Sigmoid colon (tissue), 6 donors: ENCODE measurements at regions not wholly inside any gene's neighbourhood (a gene's known extent, or its start where the extent isn't known, plus 50 kb on each side); places are given as distances from the start of the nearest gene placed in this dataset.
"Not testable (repeated sequence)": the region's sequence is repeated elsewhere in the genome, so short reads cannot be mapped to it uniquely, and the experiment has no call there.

Experiments used
- DNase-seq: peaks from one replicate; pipeline ENCODE4 v3.0.0-alpha.2; 2019
- H3K27ac ChIP-seq, 4 donors: fragments of 200-600 bp; sonication (generic); one replicate each; pipeline ENCODE4 v1.5.1; 2016 to 2019; ENCODE audit warnings: mild to moderate bottlenecking in 1 of 4
- H3K27me3 ChIP-seq, 3 donors: fragments of 200-600 bp; sonication (generic); one replicate each; pipeline ENCODE4 v1.5.1; 2019; ENCODE audit warnings: mild to moderate bottlenecking in 1 of 3
- H3K36me3 ChIP-seq, 4 donors: fragments of 200-600 bp; sonication (generic); one replicate each; pipeline ENCODE4 v1.5.1; 2016 to 2019
- H3K4me1 ChIP-seq, 4 donors: fragments of 200-600 bp; sonication (generic); one replicate each; pipeline ENCODE4 v1.5.1; 2017 to 2019
- H3K4me3 ChIP-seq, 4 donors: fragments of 200-600 bp; sonication (generic); one replicate each; pipeline ENCODE4 v1.5.1; 2017 to 2019; ENCODE audit warnings: mild to moderate bottlenecking in 2 of 4, moderate library complexity in 1 of 4
- H3K9me3 ChIP-seq, 4 donors: fragments of 200-600 bp in 3 of 4; sonication (generic) in 3 of 4; one replicate each; pipeline versions ENCODE4 v1.5.1 to v1.6.1; 2013 to 2019
- EP300 ChIP-seq, 4 donors: sonication (generic); formaldehyde crosslinking; IDR thresholded peaks; one replicate each; pipeline ENCODE4 v1.6.1; 2017; ENCODE audit warnings: antibody characterized with exemption in 4 of 4
- POLR2A ChIP-seq, 2 donors: fragments of 450-650 bp; IDR thresholded peaks; one replicate each; pipeline ENCODE4 v1.6.1; 2016; ENCODE audit warnings: antibody characterized with exemption in 2 of 2, mild to moderate bottlenecking in 2 of 2, moderate library complexity in 2 of 2
- POLR2AphosphoS5 ChIP-seq, 4 donors: sonication (generic); formaldehyde crosslinking; IDR thresholded peaks; one replicate each; pipeline ENCODE4 v1.6.1; 2017; ENCODE audit warnings: antibody characterized with exemption in 4 of 4
- WGBS, 2 donors: extraction: QIAGEN DNeasy Blood & Tissue Kit; methylation state at CpG; one replicate each; pipeline ENCODE4 v1.1.7; 2013; 5-methylcytosine and 5-hydroxymethylcytosine counted together
- intact Hi-C: fragments of 100-400 bp; cut with DNase I; formaldehyde crosslinking; loops from one replicate; pipeline ENCODE4 v1.15.1; 2023
- TF ChIP-seq, protein P1 (sequence below), 4 experiments: fragments of 450-650 bp in 3 of 4; fragments of 200-600 bp in 1 of 4; IDR thresholded peaks; one replicate each; pipeline ENCODE4 v1.5.1; 2016 to 2019; ENCODE audit warnings: antibody characterized with exemption in 4 of 4, mild to moderate bottlenecking in 3 of 4, moderate library complexity in 2 of 4
- donor health status: healthy with polysubstance abuse.
- donor health status: healthy.

DNA sequence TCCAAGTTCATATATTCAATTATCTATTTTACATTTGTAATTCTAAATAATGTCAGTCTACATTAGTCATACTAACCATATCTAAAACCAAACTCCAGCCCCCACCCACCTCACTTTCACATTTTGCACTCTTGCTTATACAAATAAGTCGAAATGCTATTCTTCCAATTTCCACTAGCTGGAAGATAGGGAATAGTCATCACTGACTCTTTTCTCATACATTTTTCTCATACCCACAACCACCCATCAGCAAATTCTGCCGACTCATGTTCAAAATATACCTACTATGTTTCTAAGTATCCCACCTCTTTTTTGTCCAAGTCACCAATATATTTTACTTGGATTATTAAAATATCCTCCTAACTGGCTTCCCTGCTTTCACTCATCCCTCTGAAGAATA lies 93.2 kb upstream of the DGKB start:
- no peak for DNase-seq
- no peaks in the 10 kb centered on the region for H3K4me1 ChIP-seq
- TF ChIP-seq POLR2AphosphoS5 (IDR thresholded peaks at IDR 0.05) (no peak), POLR2A (IDR thresholded peaks at IDR 0.05) (no peak), EP300 (IDR thresholded peaks at IDR 0.05) (no peak)
- TF ChIP-seq, protein P1, sequence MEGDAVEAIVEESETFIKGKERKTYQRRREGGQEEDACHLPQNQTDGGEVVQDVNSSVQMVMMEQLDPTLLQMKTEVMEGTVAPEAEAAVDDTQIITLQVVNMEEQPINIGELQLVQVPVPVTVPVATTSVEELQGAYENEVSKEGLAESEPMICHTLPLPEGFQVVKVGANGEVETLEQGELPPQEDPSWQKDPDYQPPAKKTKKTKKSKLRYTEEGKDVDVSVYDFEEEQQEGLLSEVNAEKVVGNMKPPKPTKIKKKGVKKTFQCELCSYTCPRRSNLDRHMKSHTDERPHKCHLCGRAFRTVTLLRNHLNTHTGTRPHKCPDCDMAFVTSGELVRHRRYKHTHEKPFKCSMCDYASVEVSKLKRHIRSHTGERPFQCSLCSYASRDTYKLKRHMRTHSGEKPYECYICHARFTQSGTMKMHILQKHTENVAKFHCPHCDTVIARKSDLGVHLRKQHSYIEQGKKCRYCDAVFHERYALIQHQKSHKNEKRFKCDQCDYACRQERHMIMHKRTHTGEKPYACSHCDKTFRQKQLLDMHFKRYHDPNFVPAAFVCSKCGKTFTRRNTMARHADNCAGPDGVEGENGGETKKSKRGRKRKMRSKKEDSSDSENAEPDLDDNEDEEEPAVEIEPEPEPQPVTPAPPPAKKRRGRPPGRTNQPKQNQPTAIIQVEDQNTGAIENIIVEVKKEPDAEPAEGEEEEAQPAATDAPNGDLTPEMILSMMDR (IDR thresholded peaks at IDR 0.05), result no peak
- no peaks in the 10 kb centered on the region for H3K9me3 ChIP-seq
- WGBS, 2 donors, result 62 to 87% methylated on average over 2 of the region's 2 CpGs
- intact Hi-C loops, result no loop called here
- no peak overlapping the region for H3K27ac ChIP-seq
- no peaks in the 10 kb centered on the region for H3K27me3 ChIP-seq
- no peak overlapping the region for H3K4me3 ChIP-seq
- no peaks in the 10 kb centered on the region for H3K36me3 ChIP-seq

DNA sequence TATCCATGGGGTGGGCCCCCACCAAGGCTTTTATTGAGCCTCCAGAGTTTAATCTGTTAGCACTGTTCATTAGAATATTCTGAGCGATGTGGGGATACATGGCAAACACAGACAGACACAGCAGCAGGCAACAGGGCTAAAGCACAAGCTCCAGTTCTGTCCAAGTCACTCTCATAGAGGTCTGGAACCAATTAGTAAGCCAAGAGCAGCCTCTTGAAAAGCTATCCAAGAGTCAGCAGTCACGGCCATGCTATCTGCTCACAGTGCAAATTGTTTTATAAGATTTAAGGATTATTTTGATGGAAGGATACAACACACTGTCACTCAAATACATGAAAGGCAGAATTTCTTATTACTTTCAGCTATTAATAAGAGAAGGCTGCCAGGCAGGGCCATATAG lies 86.4 kb upstream of the DGKB start:
- Histone ChIP-seq H3K36me3 (no peaks in the 10 kb centered on the region), H3K27ac (no peak overlapping the region), H3K4me1 (no peaks in the 10 kb centered on the region), H3K9me3 (no peaks in the 10 kb centered on the region), H3K27me3 (no peaks in the 10 kb centered on the region), H3K4me3 (no peak overlapping the region)
- intact Hi-C loops, result no loop called here
- no peak for DNase-seq
- WGBS, 2 donors, result 83 to 84% methylated on average over 2 of the region's 2 CpGs
- TF ChIP-seq POLR2A (IDR thresholded peaks at IDR 0.05), result no peak

DNA sequence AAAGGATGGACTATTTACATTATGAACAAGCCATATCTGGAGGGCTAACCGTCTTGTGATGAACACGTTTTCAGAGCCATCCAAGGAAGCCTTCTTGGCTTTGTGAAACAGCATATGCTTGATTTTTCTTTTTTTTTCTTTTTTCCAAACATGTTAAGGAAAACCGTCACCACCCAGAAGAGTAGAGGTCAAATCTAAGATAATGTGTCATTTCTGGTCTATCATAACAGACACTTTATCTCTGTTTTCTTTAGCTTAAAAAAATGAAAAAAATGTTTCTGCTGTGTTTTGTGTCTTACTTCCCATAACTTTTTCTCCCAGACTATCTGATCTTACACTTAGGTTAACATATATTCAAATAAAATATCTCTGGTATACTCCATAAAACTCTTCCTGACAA lies 76.1 kb upstream of the DGKB start:
- DNase-seq, result no peak
- Histone ChIP-seq H3K27me3 (no peaks in the 10 kb centered on the region), H3K9me3 (no peaks in the 10 kb centered on the region), H3K4me1 (no peaks in the 10 kb centered on the region), H3K36me3 (no peaks in the 10 kb centered on the region), H3K27ac (no peak overlapping the region), H3K4me3 (no peak overlapping the region)
- intact Hi-C loops, result no loop called here
- no peak for TF ChIP-seq POLR2AphosphoS5 (IDR thresholded peaks at IDR 0.05)
- TF ChIP-seq POLR2A (IDR thresholded peaks at IDR 0.05), result no peak
- TF ChIP-seq, protein P1 (IDR thresholded peaks at IDR 0.05), result no peak
- TF ChIP-seq EP300 (IDR thresholded peaks at IDR 0.05), result no peak
- WGBS, 2 donors, result 69 to 77% methylated on average over 3 of the region's 3 CpGs

DNA sequence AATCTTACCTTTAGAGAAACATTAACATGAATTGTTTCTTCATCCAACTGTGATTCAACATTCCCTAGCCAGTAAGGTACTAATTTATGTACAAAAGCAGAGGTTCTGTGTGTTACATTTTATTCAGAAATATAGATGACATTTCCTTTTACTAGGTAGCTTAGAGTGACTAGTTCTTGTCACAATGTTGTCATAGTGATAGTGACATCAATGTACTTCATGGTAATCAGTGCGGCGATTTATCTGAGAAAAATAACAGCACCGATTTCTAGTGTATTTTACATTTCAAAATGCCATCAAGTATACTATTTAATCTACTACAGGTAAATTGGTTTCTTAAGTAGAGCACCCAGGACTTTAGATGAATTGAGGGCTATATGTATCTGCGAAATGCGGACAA lies 72.1 kb upstream of the DGKB start:
- intact Hi-C loops, result no loop called here
- H3K9me3 ChIP-seq, result no peaks in the 10 kb centered on the region
- no peak overlapping the region for H3K4me3 ChIP-seq
- H3K36me3 ChIP-seq, result no peaks in the 10 kb centered on the region
- no peaks in the 10 kb centered on the region for H3K27me3 ChIP-seq
- TF ChIP-seq POLR2A (IDR thresholded peaks at IDR 0.05), result no peak
- TF ChIP-seq, protein P1 (IDR thresholded peaks at IDR 0.05), result no peak
- no peak for TF ChIP-seq POLR2AphosphoS5 (IDR thresholded peaks at IDR 0.05)
- no peak for TF ChIP-seq EP300 (IDR thresholded peaks at IDR 0.05)
- no peaks in the 10 kb centered on the region for H3K4me1 ChIP-seq
- H3K27ac ChIP-seq, result no peak overlapping the region
- DNase-seq, result no peak
- 95 to 98% methylated on average over 5 of the region's 5 CpGs for WGBS, 2 donors

DNA sequence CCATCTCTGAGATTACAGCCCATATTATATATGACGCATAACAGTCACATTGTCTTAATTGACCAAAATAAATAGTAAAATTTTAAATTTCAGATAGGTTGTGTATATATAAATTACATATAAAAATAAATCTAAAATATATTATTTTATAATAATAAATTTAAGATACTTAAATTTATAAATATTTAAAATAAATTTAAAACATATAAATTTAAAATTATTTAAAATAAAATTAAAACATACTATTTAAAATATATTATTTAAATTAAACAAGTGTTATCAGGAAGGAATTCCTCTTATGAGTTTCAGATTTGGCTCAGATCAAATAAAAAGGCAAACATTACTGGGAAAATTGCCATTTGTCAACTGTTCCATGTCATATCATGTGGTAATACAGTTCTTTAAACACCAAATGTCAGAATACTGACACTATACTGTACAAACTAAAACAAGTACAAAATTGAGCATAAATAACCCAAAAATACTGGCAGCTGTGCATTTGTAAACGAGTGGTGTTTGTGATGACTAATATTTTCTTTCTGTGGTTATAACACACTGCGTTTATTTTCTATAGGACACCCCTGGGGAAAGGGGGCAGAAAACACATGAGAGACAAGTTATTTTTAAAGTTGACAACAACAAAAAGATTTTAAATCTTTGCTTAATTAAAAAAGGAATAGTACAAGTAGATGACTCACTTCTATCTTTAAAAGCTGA lies 71.3 kb upstream of the DGKB start:
- intact Hi-C loops, result no loop called here
- 75 to 77% methylated on average over 3 of the region's 3 CpGs for whole genome bisulfite sequencing, 2 donors
- Histone ChIP-seq H3K36me3 (no peaks in the 10 kb centered on the region), H3K4me3 (no peak overlapping the region), H3K27me3 (no peaks in the 10 kb centered on the region), H3K9me3 (no peaks in the 10 kb centered on the region), H3K4me1 (no peaks in the 10 kb centered on the region), H3K27ac (no peak overlapping the region)
- DNase-seq, result no peak
- TF ChIP-seq POLR2A (IDR thresholded peaks at IDR 0.05) (no peak), EP300 (IDR thresholded peaks at IDR 0.05) (no peak), POLR2AphosphoS5 (IDR thresholded peaks at IDR 0.05) (no peak)
- TF ChIP-seq, protein P1 (IDR thresholded peaks at IDR 0.05), result no peak

DNA sequence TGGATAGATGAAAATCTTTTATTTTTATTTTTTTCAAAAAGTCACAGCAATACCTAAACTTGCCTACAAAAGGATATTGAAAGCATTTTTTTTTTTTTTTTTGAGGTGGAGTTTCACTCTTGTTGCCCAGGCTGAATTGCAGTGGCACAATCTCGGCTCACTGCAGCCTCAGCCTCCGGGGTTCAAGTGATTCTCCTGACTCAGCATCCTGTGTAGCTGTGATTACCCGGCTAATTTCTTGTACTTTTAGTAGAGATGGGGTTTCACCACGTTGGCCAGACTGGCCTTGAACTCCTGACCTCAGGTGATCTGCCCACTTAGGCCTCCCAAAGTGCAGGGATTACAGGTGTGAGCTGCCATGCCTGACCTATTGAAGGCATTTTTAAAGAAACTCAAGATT lies 69.1 kb upstream of the DGKB start:
- H3K4me3 ChIP-seq, H3K27ac ChIP-seq, H3K36me3 ChIP-seq, DNase-seq, H3K4me1 ChIP-seq, H3K9me3 ChIP-seq, H3K27me3 ChIP-seq, intact Hi-C loops: not testable (repeated sequence)
- 52 to 71% methylated on average over 4 of the region's 4 CpGs for WGBS, 2 donors

DNA sequence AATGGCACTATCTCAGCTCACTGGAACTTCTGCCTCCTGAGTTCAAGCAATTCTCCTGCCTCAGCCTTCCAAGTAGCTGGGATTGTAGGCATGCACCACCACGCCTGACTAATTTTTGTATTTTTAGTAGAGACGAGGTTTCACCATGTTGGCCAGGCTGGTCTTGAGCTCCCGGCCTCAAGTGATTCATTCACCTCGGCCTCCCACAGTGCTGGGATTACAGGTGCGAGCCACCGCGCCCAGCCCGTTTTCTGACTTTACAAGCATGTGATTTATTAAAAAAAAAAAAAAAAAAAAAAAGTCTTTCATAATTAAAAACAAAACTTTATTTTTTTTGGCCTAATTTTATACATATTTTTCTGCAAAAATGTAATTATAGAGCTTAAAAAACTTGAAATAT lies 64.8 kb upstream of the DGKB start:
- H3K9me3 ChIP-seq, DNase-seq, H3K27me3 ChIP-seq, H3K4me3 ChIP-seq, H3K36me3 ChIP-seq, intact Hi-C loops, H3K4me1 ChIP-seq, H3K27ac ChIP-seq: not testable (repeated sequence)
- 80 to 92% methylated on average over 8 of the region's 8 CpGs for WGBS, 2 donors
